Mucosa of rectum (tissue), 2 donors: ENCODE measurements at regions not wholly inside any gene's neighbourhood (a gene's known extent, or its start where the extent isn't known, plus 50 kb on each side); places are given as distances from the start of the nearest gene placed in this dataset.

Experiments
- H3K27ac ChIP-seq, 2 donors: one replicate each; pipeline ENCODE4 v1.7.0; 2013; ENCODE audit warnings: inconsistent platforms in 2 of 2, low read depth in 2 of 2, low read length in 2 of 2
- H3K27me3 ChIP-seq, 2 donors: one replicate each; pipeline ENCODE4 v1.7.0; 2013; ENCODE audit warnings: low read length in 2 of 2; ENCODE audit not compliant: control insufficient read depth in 2 of 2, insufficient read depth in 2 of 2
- H3K36me3 ChIP-seq, 2 donors: one replicate each; pipeline ENCODE4 v1.7.0; 2013; ENCODE audit warnings: low read length in 2 of 2; ENCODE audit not compliant: control insufficient read depth in 2 of 2, insufficient read depth in 2 of 2
- H3K4me1 ChIP-seq, 2 donors: one replicate each; pipeline ENCODE4 v1.7.0; 2013; ENCODE audit warnings: low read length in 2 of 2, mild to moderate bottlenecking in 1 of 2; ENCODE audit not compliant: control insufficient read depth in 2 of 2, insufficient read depth in 2 of 2
- H3K4me3 ChIP-seq, 2 donors: one replicate each; pipeline ENCODE4 v1.7.0; 2013; ENCODE audit warnings: low read length in 2 of 2
- H3K9ac ChIP-seq, 2 donors: one replicate each; pipeline ENCODE4 v1.7.0; 2013; ENCODE audit warnings: low read length in 2 of 2, low read depth in 1 of 2, mild to moderate bottlenecking in 1 of 2
- H3K9me3 ChIP-seq, 2 donors: one replicate each; pipeline ENCODE4 v1.7.0; 2013; ENCODE audit warnings: low read length in 2 of 2; ENCODE audit not compliant: control insufficient read depth in 2 of 2
- donor health status: healthy.
- donor health status: Normal muscosa, but diverticular disease.

- no peaks in the 10 kb centered on the region for H3K27me3 ChIP-seq
- no peak overlapping the region for H3K9ac ChIP-seq
- no peak overlapping the region for H3K27ac ChIP-seq
- no peaks in the 10 kb centered on the region for H3K36me3 ChIP-seq
- H3K9me3 ChIP-seq = no peaks in the 10 kb centered on the region
- no peaks in the 10 kb centered on the region for H3K4me1 ChIP-seq
- H3K4me3 ChIP-seq = no peak overlapping the region
Observed at GRCh38 chr1:56173736-56174135, 405.6 kb downstream of the PLPP3 start.

DNA sequence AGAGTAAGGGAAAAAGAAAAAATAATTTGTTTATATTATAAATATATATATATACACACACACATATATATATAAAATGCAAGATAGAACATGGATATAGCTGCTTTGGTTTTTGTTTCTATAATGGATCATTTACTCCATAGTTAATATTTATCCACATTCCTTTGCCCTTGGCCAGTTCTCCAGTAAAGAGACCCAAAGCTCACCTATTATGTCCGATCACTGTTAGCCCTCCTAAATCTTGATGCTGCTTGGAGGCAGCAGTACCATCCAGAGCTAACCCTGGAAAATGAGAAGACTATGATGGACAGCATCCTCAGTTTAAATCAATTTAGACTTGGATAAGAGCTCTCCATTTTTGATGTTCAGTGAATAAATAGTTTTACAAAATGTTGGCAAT lies 407.7 kb downstream of the PLPP3 start:
- Histone ChIP-seq H3K36me3 (no peaks in the 10 kb centered on the region), H3K9ac (no peak overlapping the region), H3K27ac (no peak overlapping the region), H3K4me1 (no peaks in the 10 kb centered on the region), H3K4me3 (no peak overlapping the region), H3K9me3 (no peaks in the 10 kb centered on the region), H3K27me3 (no peaks in the 10 kb centered on the region)

- Histone ChIP-seq H3K9me3 (no peaks in the 10 kb centered on the region), H3K4me3 (no peak overlapping the region), H3K27me3 (no peaks in the 10 kb centered on the region), H3K27ac (no peak overlapping the region), H3K4me1 (no peaks in the 10 kb centered on the region), H3K9ac (no peak overlapping the region), H3K36me3 (no peaks in the 10 kb centered on the region)
Observed at GRCh38 chr1:56170784-56171320, 408.5 kb downstream of the PLPP3 start.

DNA sequence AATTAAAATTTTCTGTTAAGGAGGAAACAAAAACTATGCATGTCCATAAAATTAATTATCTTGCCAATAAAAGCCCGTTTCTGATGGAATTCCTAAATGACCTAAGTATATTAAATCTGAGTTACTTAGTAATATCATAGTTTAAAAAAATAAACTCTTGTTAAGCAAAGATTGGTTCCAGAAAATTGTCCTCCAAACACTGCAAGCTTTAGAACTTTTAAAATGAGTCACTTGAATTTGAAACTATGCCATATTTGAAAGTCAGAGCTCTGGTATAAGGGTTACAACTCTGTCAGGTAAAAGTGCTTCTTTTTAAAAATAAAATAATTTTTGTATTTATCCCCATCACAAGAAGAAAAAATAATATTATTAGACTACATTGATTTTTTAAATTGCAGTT lies 409.5 kb downstream of the PLPP3 start:
- H3K4me1 ChIP-seq = no peaks in the 10 kb centered on the region
- no peaks in the 10 kb centered on the region for H3K36me3 ChIP-seq
- H3K9ac ChIP-seq = no peak overlapping the region
- no peaks in the 10 kb centered on the region for H3K9me3 ChIP-seq
- no peaks in the 10 kb centered on the region for H3K27me3 ChIP-seq
- no peak overlapping the region for H3K27ac ChIP-seq
- no peak overlapping the region for H3K4me3 ChIP-seq

GRCh38 chr1:56168176-56168575 lies 411.2 kb downstream of the PLPP3 start:
- no peaks in the 10 kb centered on the region for H3K36me3 ChIP-seq
- H3K9me3 ChIP-seq = no peaks in the 10 kb centered on the region
- no peak overlapping the region for H3K9ac ChIP-seq
- H3K27ac ChIP-seq = no peak overlapping the region
- no peak overlapping the region for H3K4me3 ChIP-seq
- H3K27me3 ChIP-seq = no peaks in the 10 kb centered on the region
- no peaks in the 10 kb centered on the region for H3K4me1 ChIP-seq

DNA sequence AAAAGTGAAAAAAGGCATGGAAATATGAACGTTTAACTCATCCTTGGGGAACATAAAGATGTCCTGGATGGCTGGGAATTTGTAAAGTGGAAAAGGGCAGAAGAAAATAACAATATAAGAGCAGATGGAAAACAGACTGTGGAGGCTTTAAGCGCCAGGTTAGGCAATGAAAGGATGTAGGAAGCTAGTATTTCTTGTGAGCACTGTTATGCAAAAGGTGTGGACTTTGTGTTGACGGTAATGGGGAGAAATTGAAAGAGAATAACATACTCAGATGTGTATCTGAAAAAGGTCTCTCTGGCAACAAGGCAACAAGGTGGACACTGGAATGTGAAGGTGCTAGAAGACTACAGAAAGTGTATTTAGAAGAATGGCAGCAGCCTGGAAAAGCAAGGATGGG lies 411.8 kb downstream of the PLPP3 start:
- no peaks in the 10 kb centered on the region for H3K36me3 ChIP-seq
- no peak overlapping the region for H3K27ac ChIP-seq
- H3K9ac ChIP-seq = no peak overlapping the region
- H3K9me3 ChIP-seq = no peaks in the 10 kb centered on the region
- no peak overlapping the region for H3K4me3 ChIP-seq
- no peaks in the 10 kb centered on the region for H3K4me1 ChIP-seq
- H3K27me3 ChIP-seq = no peaks in the 10 kb centered on the region

GRCh38 chr1:56160773-56161315 lies 418.5 kb downstream of the PLPP3 start:
- H3K4me1 ChIP-seq = no peaks in the 10 kb centered on the region
- H3K9me3 ChIP-seq = no peaks in the 10 kb centered on the region
- H3K4me3 ChIP-seq = no peak overlapping the region
- H3K27me3 ChIP-seq = no peaks in the 10 kb centered on the region
- H3K27ac ChIP-seq = no peak overlapping the region
- no peaks in the 10 kb centered on the region for H3K36me3 ChIP-seq
- no peak overlapping the region for H3K9ac ChIP-seq

DNA sequence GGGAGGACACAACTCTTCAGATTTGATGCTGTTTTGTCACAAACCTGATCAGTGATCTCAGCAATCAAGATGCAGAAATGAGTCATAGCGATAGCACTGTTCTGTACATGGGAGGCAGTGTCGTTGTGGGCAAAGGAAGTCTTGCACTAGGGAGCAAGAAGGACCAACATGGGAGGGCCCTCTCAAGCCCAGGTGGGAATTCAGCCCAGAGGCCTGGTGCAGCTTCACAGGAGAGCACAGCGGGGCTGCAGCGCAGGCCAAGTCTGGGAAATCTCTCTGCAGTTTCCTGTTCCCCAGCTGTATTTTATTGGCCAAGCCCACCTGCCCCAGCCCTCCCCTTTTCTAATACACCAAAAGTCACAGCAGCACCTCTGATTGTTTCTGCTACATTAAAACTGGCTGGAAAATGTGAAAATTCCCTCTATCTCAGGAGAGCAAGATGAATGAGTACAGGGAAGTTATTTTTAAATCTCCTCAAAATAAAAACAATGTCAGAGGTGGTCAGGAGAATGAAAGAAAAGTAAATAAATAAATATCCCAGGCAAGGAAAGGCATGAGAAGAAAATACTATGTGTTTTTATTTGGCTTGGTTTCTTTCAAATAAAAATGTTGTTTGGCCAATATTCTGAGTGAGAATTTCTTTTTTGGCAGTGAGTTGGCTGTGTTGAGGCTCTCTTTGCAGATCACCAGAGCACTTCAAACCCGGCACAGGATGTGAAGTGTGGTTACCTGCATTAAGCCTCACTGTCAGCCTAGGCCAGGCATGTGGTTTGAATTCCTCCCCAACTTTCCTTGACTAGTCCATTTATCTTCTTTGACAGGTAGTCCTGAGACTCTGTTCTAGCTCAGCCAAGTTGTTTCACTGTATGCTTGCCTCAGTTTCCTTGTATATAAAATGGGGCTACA lies 422.1 kb downstream of the PLPP3 start:
- no peaks in the 10 kb centered on the region for H3K4me1 ChIP-seq
- no peak overlapping the region for H3K9ac ChIP-seq
- H3K27me3 ChIP-seq = no peaks in the 10 kb centered on the region
- H3K4me3 ChIP-seq = no peak overlapping the region
- no peaks in the 10 kb centered on the region for H3K9me3 ChIP-seq
- no peak overlapping the region for H3K27ac ChIP-seq
- H3K36me3 ChIP-seq = no peaks in the 10 kb centered on the region

DNA sequence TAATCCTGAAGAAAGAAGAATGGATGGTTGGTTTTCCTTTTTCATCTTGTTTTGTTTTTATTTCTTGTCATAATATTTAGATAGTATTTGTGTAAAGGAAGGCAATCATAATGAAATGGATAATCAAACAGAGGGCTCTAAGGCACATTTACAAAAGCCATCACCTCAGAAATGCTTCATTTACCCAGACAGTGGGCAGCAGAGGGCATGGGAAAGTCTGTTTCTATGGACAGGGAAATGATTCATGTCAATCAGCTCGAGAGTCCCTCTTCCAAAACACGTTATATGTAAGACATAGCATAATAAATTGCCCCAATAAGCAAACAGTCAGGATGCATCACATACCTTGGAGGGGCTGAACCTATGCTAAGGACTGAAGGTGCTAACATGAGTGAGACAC lies 426.1 kb downstream of the PLPP3 start:
- Histone ChIP-seq H3K27me3 (no peaks in the 10 kb centered on the region), H3K4me3 (no peak overlapping the region), H3K36me3 (no peaks in the 10 kb centered on the region), H3K27ac (no peak overlapping the region), H3K9me3 (no peaks in the 10 kb centered on the region), H3K4me1 (no peaks in the 10 kb centered on the region), H3K9ac (no peak overlapping the region)

GRCh38 chr1:56152635-56153034 lies 426.7 kb downstream of the PLPP3 start:
- Histone ChIP-seq H3K4me1 (no peaks in the 10 kb centered on the region), H3K9me3 (no peaks in the 10 kb centered on the region), H3K4me3 (no peak overlapping the region), H3K27me3 (no peaks in the 10 kb centered on the region), H3K36me3 (no peaks in the 10 kb centered on the region), H3K27ac (no peak overlapping the region), H3K9ac (no peak overlapping the region)
